H1 (cell line): ENCODE measurements at regions not wholly inside any gene's neighbourhood (a gene's known extent, or its start where the extent isn't known, plus 50 kb on each side); places are given as distances from the start of the nearest gene placed in this dataset.

Experiments used
- CTCF ChIA-PET: fragments of 300-600 bp; sonication (Branson Sonifier 250); formaldehyde crosslinking; loops from one replicate; lab custom pipeline; 2021; ENCODE audit not compliant: partially characterized antibody; lab: Charles Lee
- POLR2A ChIA-PET: fragments of 300-600 bp; sonication (Branson Sonifier 250); formaldehyde crosslinking; loops from one replicate; lab custom pipeline; 2021; ENCODE audit warnings: inconsistent platforms; ENCODE audit not compliant: partially characterized antibody; lab: Charles Lee
- DNase-seq, 2 experiments: peaks; one replicate each; pipeline versions ENCODE4 v3.0.0 to v3.0.0-alpha.2; 2010 to 2022; ENCODE audit warnings: low spot score in 2 of 2, low read depth in 1 of 2, mixed read lengths in 1 of 2
- FAIRE-seq: peaks from 2 replicates; lab custom pipeline; 2011; peaks lifted over from hg19 to GRCh38; lab: Jason Lieb, UNC
- H2AFZ ChIP-seq: 2 replicates; pipeline ENCODE4 v1.8.1; 2012; ENCODE audit warnings: low read length, inconsistent platforms
- H2AK5ac ChIP-seq: 2 replicates; pipeline ENCODE4 v1.6.1; 2013; ENCODE audit warnings: low read depth, low read length
- H2BK120ac ChIP-seq: replicated peaks from 2 replicates; pipeline ENCODE3; 2013; ENCODE audit warnings: low read depth, low read length, inconsistent platforms
- H2BK12ac ChIP-seq: 2 replicates; pipeline ENCODE4 v1.6.1; 2013; ENCODE audit warnings: low read depth, low read length
- H2BK15ac ChIP-seq: 2 replicates; pipeline ENCODE4 v1.6.1; 2013; ENCODE audit warnings: low read length
- H2BK20ac ChIP-seq: 2 replicates; pipeline ENCODE4 v1.6.1; 2013; ENCODE audit warnings: low read length
- H2BK5ac ChIP-seq: 2 replicates; pipeline ENCODE4 v1.6.1; 2013; ENCODE audit warnings: low read depth, low read length
- H3K14ac ChIP-seq: 2 replicates; pipeline ENCODE4 v1.6.1; 2013; ENCODE audit warnings: inconsistent platforms; ENCODE audit not compliant: insufficient read length
- H3K18ac ChIP-seq: 2 replicates; pipeline ENCODE4 v1.6.1; 2013; ENCODE audit warnings: low read length; ENCODE audit errors: extremely low read depth
- H3K23ac ChIP-seq: 2 replicates; pipeline ENCODE4 v1.6.1; 2013; ENCODE audit warnings: inconsistent platforms; ENCODE audit not compliant: insufficient read length
- H3K23me2 ChIP-seq: 2 replicates; pipeline ENCODE4 v1.6.1; 2013; ENCODE audit warnings: low read depth, low read length
- H3K27ac ChIP-seq: 2 replicates; pipeline ENCODE4 v1.6.1; 2011; ENCODE audit warnings: low read depth, low read length, inconsistent platforms
- H3K27me3 ChIP-seq, 4 experiments: replicated peaks in 1 of 4; 1 replicate in 1 of 4; 2 replicates in 3 of 4; pipeline versions ENCODE4 v1.6.1 to v1.8.1; 2011 to 2013; ENCODE audit warnings: low read length in 3 of 4, mild to moderate bottlenecking in 3 of 4, inconsistent platforms in 2 of 4, mixed read lengths in 2 of 4, moderate library complexity in 1 of 4; ENCODE audit not compliant: control insufficient read depth in 3 of 4, insufficient read depth in 3 of 4; ENCODE audit errors: extremely low read depth in 1 of 4
- H3K36me3 ChIP-seq, 4 experiments: 2 replicates each; pipeline versions ENCODE4 v1.6.1 to v1.8.1; 2011 to 2013; ENCODE audit warnings: mild to moderate bottlenecking in 4 of 4, low read length in 3 of 4, moderate library complexity in 2 of 4, control low read depth in 1 of 4, inconsistent platforms in 1 of 4; ENCODE audit not compliant: insufficient read depth in 4 of 4, control insufficient read depth in 2 of 4
- H3K4ac ChIP-seq: replicated peaks from 2 replicates; pipeline ENCODE3; 2013; ENCODE audit warnings: low read length, low read depth, mixed read lengths, inconsistent platforms; ENCODE audit not compliant: insufficient read length
- H3K4me1 ChIP-seq, 4 experiments: replicated peaks in 1 of 4; 1 replicate in 1 of 4; 2 replicates in 3 of 4; pipeline versions ENCODE4 v1.6.1 to v1.8.1; 2011 to 2013; ENCODE audit warnings: low read length in 3 of 4, inconsistent platforms in 2 of 4, mixed read lengths in 1 of 4; ENCODE audit not compliant: insufficient read depth in 4 of 4, control insufficient read depth in 3 of 4
- H3K4me2 ChIP-seq, 2 experiments: 2 replicates each; pipeline versions ENCODE4 v1.6.1 to v1.8.1; 2011 to 2013; ENCODE audit warnings: low read depth in 2 of 2, low read length in 2 of 2, control low read depth in 1 of 2, inconsistent platforms in 1 of 2, mild to moderate bottlenecking in 1 of 2; ENCODE audit not compliant: insufficient read depth in 1 of 2
- H3K4me3 ChIP-seq, 4 experiments: fragments of 200-600, 300-600 bp in 1 of 4; sonication (generic), shearing (Covaris generic), sonication (Bioruptor Twin) in 1 of 4; 2 replicates each; pipeline versions ENCODE4 v1.5.1 to v1.8.1; 2011 to 2016; ENCODE audit warnings: low read length in 4 of 4, low read depth in 3 of 4, control low read depth in 2 of 4, inconsistent platforms in 2 of 4, mild to moderate bottlenecking in 2 of 4, mixed read lengths in 1 of 4, moderate library complexity in 1 of 4; ENCODE audit not compliant: insufficient read depth in 2 of 4; ENCODE audit errors: extremely low read depth in 1 of 4
- H3K56ac ChIP-seq: replicated peaks from 2 replicates; pipeline ENCODE3; 2013; ENCODE audit warnings: low read depth, mild to moderate bottlenecking, mixed read lengths, low read length, inconsistent platforms; ENCODE audit not compliant: insufficient read length
- H3K79me1 ChIP-seq: 2 replicates; pipeline ENCODE4 v1.6.1; 2013; ENCODE audit warnings: low read depth, low read length, control low read depth
- H3K79me2 ChIP-seq, 2 experiments: 2 replicates each; pipeline versions ENCODE4 v1.6.1 to v1.8.1; 2012 to 2013; ENCODE audit warnings: low read length in 2 of 2, mild to moderate bottlenecking in 2 of 2, inconsistent platforms in 1 of 2; ENCODE audit not compliant: insufficient read depth in 2 of 2, control insufficient read depth in 1 of 2
- H3K9ac ChIP-seq, 4 experiments: replicated peaks in 1 of 4; 1 replicate in 1 of 4; 2 replicates in 3 of 4; pipeline versions ENCODE4 v1.6.1 to v1.8.1; 2011 to 2013; ENCODE audit warnings: low read depth in 3 of 4, low read length in 3 of 4, control low read depth in 2 of 4, mild to moderate bottlenecking in 2 of 4, moderate library complexity in 2 of 4, inconsistent platforms in 1 of 4; ENCODE audit errors: extremely low read depth in 1 of 4
- H3K9me3 ChIP-seq, 2 experiments: 2 replicates each; pipeline versions ENCODE4 v1.6.1 to v1.8.1; 2012 to 2013; ENCODE audit warnings: mild to moderate bottlenecking in 2 of 2, moderate library complexity in 2 of 2, control low read depth in 1 of 2, inconsistent platforms in 1 of 2, low read depth in 1 of 2, low read length in 1 of 2, mixed read lengths in 1 of 2; ENCODE audit not compliant: insufficient read depth in 2 of 2
- H4K20me1 ChIP-seq, 2 experiments: replicated peaks in 1 of 2; 2 replicates each; pipeline versions ENCODE3 to v1.8.1; 2011 to 2013; ENCODE audit warnings: inconsistent platforms in 2 of 2, low read length in 2 of 2, mild to moderate bottlenecking in 1 of 2; ENCODE audit not compliant: insufficient read depth in 2 of 2, control insufficient read depth in 1 of 2
- H4K5ac ChIP-seq: 2 replicates; pipeline ENCODE4 v1.6.1; 2013; ENCODE audit warnings: low read length, low read depth, mixed read lengths, inconsistent platforms; ENCODE audit not compliant: insufficient read length
- H4K8ac ChIP-seq: 2 replicates; pipeline ENCODE4 v1.8.0; 2013; ENCODE audit warnings: mild to moderate bottlenecking, moderate library complexity, low read length, inconsistent platforms; ENCODE audit not compliant: insufficient read depth; ENCODE audit errors: extremely low read depth
- H4K91ac ChIP-seq: replicated peaks from 2 replicates; pipeline ENCODE3; 2013; ENCODE audit warnings: low read length, mixed read lengths, inconsistent platforms; ENCODE audit not compliant: insufficient read length
- ASH2L ChIP-seq: fragments of 200-600, 300-600 bp; sonication (generic); IDR thresholded peaks from one replicate; pipeline ENCODE4 v1.7.1; 2017; ENCODE audit warnings: low read length
- BCL11A ChIP-seq, 2 experiments: IDR thresholded peaks; one replicate each; pipeline ENCODE4 v1.6.1; 2011; ENCODE audit warnings: low read depth in 2 of 2, low read length in 2 of 2, mild to moderate bottlenecking in 2 of 2
- CBX5 ChIP-seq: fragments of 300-800, 300-1000 bp; sonication (generic); IDR thresholded peaks from 2 replicates; pipeline ENCODE4 v1.7.1; 2016; ENCODE audit warnings: antibody characterized with exemption, low read length, low read depth
- EGR1 ChIP-seq: IDR thresholded peaks from 2 replicates; pipeline ENCODE4 v1.6.1; 2011; ENCODE audit warnings: low read depth, low read length, borderline replicate concordance
- EP300 ChIP-seq, 2 experiments: IDR thresholded peaks; 1 replicate in 1 of 2; 2 replicates in 1 of 2; pipeline ENCODE4 v1.6.1; 2011 to 2012; ENCODE audit warnings: low read depth in 2 of 2, low read length in 2 of 2, mild to moderate bottlenecking in 2 of 2, borderline replicate concordance in 1 of 2, inconsistent platforms in 1 of 2, moderate library complexity in 1 of 2
- MAFK ChIP-seq: IDR thresholded peaks from 2 replicates; pipeline ENCODE4 v1.6.1; 2012; ENCODE audit warnings: low read depth, mild to moderate bottlenecking, improper control_type of control experiment, low read length
- RNF2 ChIP-seq: fragments of 200-900, 300-1000 bp; sonication (generic); IDR thresholded peaks from 2 replicates; pipeline ENCODE4 v1.7.1; 2016; ENCODE audit warnings: borderline replicate concordance, low read depth, mild to moderate bottlenecking, antibody characterized with exemption, low read length; ENCODE audit not compliant: poor library complexity, severe bottlenecking; ENCODE audit errors: missing control alignments
- SAP30 ChIP-seq: fragments of 300-600 bp; sonication (generic); IDR thresholded peaks from 2 replicates; pipeline ENCODE4 v1.7.1; 2012; ENCODE audit warnings: low read length, moderate library complexity, mild to moderate bottlenecking, inconsistent platforms; ENCODE audit not compliant: insufficient read depth, insufficient replicate concordance
- SP2 ChIP-seq: IDR thresholded peaks from 2 replicates; pipeline ENCODE4 v1.6.1; 2012; ENCODE audit warnings: mild to moderate bottlenecking, low read length, inconsistent platforms
- TCF12 ChIP-seq: IDR thresholded peaks from 2 replicates; pipeline ENCODE4 v1.6.1; 2011; ENCODE audit warnings: low read depth, mild to moderate bottlenecking, low read length
- USF2 ChIP-seq: IDR thresholded peaks from 2 replicates; pipeline ENCODE4 v1.6.1; 2011; ENCODE audit warnings: low read length, improper control_type of control experiment
- WGBS, 2 experiments: shearing (Covaris generic) in 1 of 2; methylation state at CpG; one replicate each; pipeline versions ENCODE4 v1.1.6 to v1.1.7; 2013 to 2015; ENCODE audit warnings: low lambda C conversion rate in 2 of 2, mixed read lengths in 2 of 2, inconsistent platforms in 1 of 2, low coverage in 1 of 2, missing lambda C conversion rate in 1 of 2; ENCODE audit not compliant: insufficient replicate concordance in 2 of 2, insufficient coverage in 1 of 2, insufficient read length in 1 of 2; ENCODE audit errors: extremely low coverage in 1 of 2, missing lambda C conversion rate in 1 of 2; 5-methylcytosine and 5-hydroxymethylcytosine counted together

- no peak overlapping the region for H3K56ac ChIP-seq
- H3K4me2 ChIP-seq: no peak overlapping the region
- no peak overlapping the region for H4K8ac ChIP-seq
- no peak overlapping the region for H3K9ac ChIP-seq
- no peaks in the 10 kb centered on the region for H4K20me1 ChIP-seq
- no peak overlapping the region for H3K4ac ChIP-seq
- no peak overlapping the region for H3K4me3 ChIP-seq
- no peak overlapping the region for H3K27ac ChIP-seq
- H3K23me2 ChIP-seq: no peaks in the 10 kb centered on the region
- ChIA-PET CTCF (interaction anchor here (0.9 kb wide), 1 partner anchor 109 kb away, joined by 3 read pairs; no protein-coding TSS in a partner anchor), POLR2A (no interaction called here)
- no peak overlapping the region for H2AFZ ChIP-seq
- 72% methylated on average over 4 of the region's 4 CpGs; no CpG with 5 or more reads in 1 of the 2 experiments for WGBS, 2 experiments
- H3K9me3 ChIP-seq: no peaks in the 10 kb centered on the region
- H4K91ac ChIP-seq: no peak overlapping the region
- H3K27me3 ChIP-seq: no peaks in the 10 kb centered on the region
- H3K36me3 ChIP-seq: no peaks in the 10 kb centered on the region
- H2BK120ac ChIP-seq: no peak overlapping the region
- no peak overlapping the region for H3K18ac ChIP-seq
- FAIRE-seq: no peak
- H2BK5ac ChIP-seq: no peak overlapping the region
- no peaks in the 10 kb centered on the region for H3K4me1 ChIP-seq
- H2BK15ac ChIP-seq: no peak overlapping the region
- H2AK5ac ChIP-seq: no peak overlapping the region
- H4K5ac ChIP-seq: no peak overlapping the region
- no peaks in the 10 kb centered on the region for H3K79me1 ChIP-seq
- H2BK12ac ChIP-seq: no peak overlapping the region
- no peak overlapping the region for H3K23ac ChIP-seq
- H2BK20ac ChIP-seq: no peak overlapping the region
- DNase-seq: no peak
- no peaks in the 10 kb centered on the region for H3K79me2 ChIP-seq
- H3K14ac ChIP-seq: no peak overlapping the region
- TF ChIP-seq EGR1 (no peak), ASH2L (no peak), USF2 (no peak), RNF2 (no peak), MAFK (no peak), SAP30 (no peak), BCL11A (IDR thresholded peaks at IDR 0.05; ENCODE audit: low read depth in 2 of 2, low read length in 2 of 2) (no peak), EP300 (IDR thresholded peaks at IDR 0.05; ENCODE audit: borderline replicate concordance in 1 of 2, low read depth in 2 of 2, low read length in 2 of 2) (no peak), SP2 (no peak), TCF12 (no peak), CBX5 (no peak)
These were observed 335.7 kb upstream of the PIK3R1 start for GRCh38 chr5:67879620-67880510.
